ENCODE measurements at regions not wholly inside any gene's neighbourhood (a gene's known extent, or its start where the extent isn't known, plus 50 kb on each side); places are given as distances from the start of the nearest gene placed in this dataset.

GRCh38 chr12:48286665-48287064, 64.1 kb downstream of the ZNF641 start:
- DNase-seq: no peak
- intact Hi-C loops (cut with DNase I): loop anchor here (10.0 kb wide), 1 partner anchor 168 kb away; no protein-coding TSS in a partner anchor
- no peak for ATAC-seq (ENCODE audit: poor library complexity)

GRCh38 chr12:48285751-48286650, 64.7 kb downstream of the ZNF641 start:
- ATAC-seq (ENCODE audit: poor library complexity) (no peak), DNase-seq (no peak)
- intact Hi-C loops (cut with DNase I): loop anchor here (10.0 kb wide), 1 partner anchor 169 kb away; no protein-coding TSS in a partner anchor

GRCh38 chr12:48281811-48282210, 68.9 kb downstream of the ZNF641 start:
- DNase-seq (no peak), ATAC-seq (ENCODE audit: poor library complexity) (no peak)
- intact Hi-C loops (cut with DNase I): loop anchor here (10.0 kb wide), 1 partner anchor 173 kb away; no protein-coding TSS in a partner anchor

GRCh38 chr12:48280572-48280971, 70.1 kb downstream of the ZNF641 start:
- DNase-seq: no peak
- no peak for ATAC-seq (ENCODE audit: poor library complexity)
- intact Hi-C loops (cut with DNase I): loop anchor here (10.0 kb wide), 1 partner anchor 174 kb away; no protein-coding TSS in a partner anchor

- intact Hi-C loops (cut with DNase I): no loop called here
- DNase-seq: no peak
- ATAC-seq (ENCODE audit: poor library complexity): no peak
These were observed 71.1 kb downstream of the ZNF641 start for GRCh38 chr12:48279601-48280000.

- intact Hi-C loops (cut with DNase I): no loop called here
- DNase-seq (no peak), ATAC-seq (ENCODE audit: poor library complexity) (no peak)
These were observed 71.6 kb downstream of the ZNF641 start for GRCh38 chr12:48279101-48279500.

GRCh38 chr12:48276621-48277020, 73.5 kb upstream of the OR10AD1 start:
- DNase-seq: no peak
- no peak for ATAC-seq (ENCODE audit: poor library complexity)
- intact Hi-C loops (cut with DNase I): no loop called here

- intact Hi-C loops (cut with DNase I): no loop called here
- no peak for ATAC-seq (ENCODE audit: poor library complexity)
These were observed 63.7 kb upstream of the OR10AD1 start for GRCh38 chr12:48266826-48267225.

GRCh38 chr12:48265777-48266176, 62.7 kb upstream of the OR10AD1 start:
- ATAC-seq (ENCODE audit: poor library complexity): no peak
- DNase-seq: no peak
- intact Hi-C loops (cut with DNase I): no loop called here

More at GRCh38 chr12:48266826-48267225, 63.7 kb upstream of the OR10AD1 start:
- DNase-seq: no peak

- DNase-seq: no peak
- ATAC-seq (ENCODE audit: poor library complexity): no peak
- intact Hi-C loops (cut with DNase I): no loop called here
These were observed 60.5 kb upstream of the OR10AD1 start for GRCh38 chr12:48263617-48264016.

GRCh38 chr12:48261773-48262172, 58.7 kb upstream of the OR10AD1 start:
- no peak for DNase-seq

More at GRCh38 chr12:48261773-48262172, 58.7 kb upstream of the OR10AD1 start:
- intact Hi-C loops (cut with DNase I): no loop called here
- ATAC-seq (ENCODE audit: poor library complexity): no peak
